Central memory CD8-positive, alpha-beta T cell (primary cell): ENCODE measurements at regions not wholly inside any gene's neighbourhood (a gene's known extent, or its start where the extent isn't known, plus 50 kb on each side); places are given as distances from the start of the nearest gene placed in this dataset.

Source experiments
- ATAC-seq: fragments of 150-1000 bp; cut with Tn5 transposase; replicated peaks from 2 replicates; pipeline ENCODE4 v1.10.0; 2022; ENCODE audit warnings: mild to moderate bottlenecking, moderate FRiP score, moderate number of reproducible peaks; ENCODE audit not compliant: poor library complexity, severe bottlenecking; ENCODE audit errors: extremely low read depth
- DNase-seq, 2 donors: peaks; one replicate each; pipeline ENCODE4 v3.0.0; 2021; ENCODE audit warnings: low spot score in 2 of 2
- H3K27ac Mint-ChIP-seq: one replicate; pipeline ENCODE4 v1.8.0; 2022; ENCODE audit warnings: low read depth, mild to moderate bottlenecking, moderate library complexity, mixed read lengths
- H3K27me3 Mint-ChIP-seq: one replicate; pipeline ENCODE4 v1.8.0; 2022; ENCODE audit warnings: mixed read lengths
- H3K36me3 Mint-ChIP-seq: one replicate; pipeline ENCODE4 v1.8.0; 2022; ENCODE audit warnings: mild to moderate bottlenecking, moderate library complexity, mixed read lengths; ENCODE audit not compliant: insufficient read depth
- H3K4me1 Mint-ChIP-seq: one replicate; pipeline ENCODE4 v1.8.0; 2022; ENCODE audit warnings: mixed read lengths
- H3K4me3 Mint-ChIP-seq: one replicate; pipeline ENCODE4 v1.8.0; 2022; ENCODE audit warnings: mild to moderate bottlenecking, moderate library complexity, mixed read lengths
- H3K9me3 Mint-ChIP-seq: one replicate; pipeline ENCODE4 v1.8.0; 2022; ENCODE audit warnings: mixed read lengths

DNA sequence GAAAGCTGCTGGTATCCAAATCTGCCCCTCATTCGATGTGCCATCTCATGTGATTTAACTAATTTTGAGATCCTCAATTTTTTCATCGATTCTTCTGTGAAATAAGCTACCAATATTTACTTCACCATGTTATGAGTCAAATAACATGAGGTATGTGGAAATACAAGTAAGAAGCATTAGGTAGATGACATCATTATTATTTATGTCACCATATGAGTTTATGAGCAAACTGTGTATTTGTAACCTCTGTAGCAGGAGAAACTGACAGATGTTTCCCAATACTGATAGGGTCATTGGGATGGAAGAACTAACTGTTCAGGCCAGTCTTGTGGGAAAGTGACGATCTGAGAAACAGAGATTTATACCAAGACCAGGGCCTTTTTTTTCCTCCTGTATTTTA lies 229.4 kb upstream of the GOT2 start:
- H3K27ac Mint-ChIP-seq: no peak overlapping the region
- H3K4me3 Mint-ChIP-seq: no peak overlapping the region
- no peaks in the 10 kb centered on the region for H3K27me3 Mint-ChIP-seq
- H3K4me1 Mint-ChIP-seq: no peaks in the 10 kb centered on the region
- H3K36me3 Mint-ChIP-seq: no peaks in the 10 kb centered on the region
- peaks cover 4% of the 10 kb centered on the region for H3K9me3 Mint-ChIP-seq
- no peak for DNase-seq
- ATAC-seq: no peak

DNA sequence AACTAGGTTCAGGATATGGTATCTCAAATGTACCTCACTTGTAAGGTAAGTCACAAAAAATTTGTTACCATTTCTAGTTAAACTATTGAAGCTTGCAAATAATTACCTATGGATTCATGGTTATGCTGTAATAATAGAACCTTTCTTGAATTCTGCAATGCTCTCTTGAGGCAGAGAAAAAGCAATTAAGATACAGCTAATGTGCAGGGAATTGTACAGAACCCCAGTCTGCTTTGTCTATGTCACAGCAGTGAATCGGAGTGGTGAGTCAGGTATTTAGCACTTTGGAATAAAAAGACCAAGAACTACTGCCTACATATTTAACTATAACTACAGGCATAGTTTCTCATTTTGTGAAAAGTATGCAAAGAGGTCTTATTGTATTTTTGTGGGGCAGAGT lies 228.7 kb upstream of the GOT2 start:
- no peaks in the 10 kb centered on the region for H3K4me1 Mint-ChIP-seq
- H3K27ac Mint-ChIP-seq: no peak overlapping the region
- ATAC-seq: no peak
- H3K9me3 Mint-ChIP-seq: peaks cover 4% of the 10 kb centered on the region
- H3K36me3 Mint-ChIP-seq: no peaks in the 10 kb centered on the region
- H3K4me3 Mint-ChIP-seq: no peak overlapping the region
- DNase-seq: no peak
- no peaks in the 10 kb centered on the region for H3K27me3 Mint-ChIP-seq

DNA sequence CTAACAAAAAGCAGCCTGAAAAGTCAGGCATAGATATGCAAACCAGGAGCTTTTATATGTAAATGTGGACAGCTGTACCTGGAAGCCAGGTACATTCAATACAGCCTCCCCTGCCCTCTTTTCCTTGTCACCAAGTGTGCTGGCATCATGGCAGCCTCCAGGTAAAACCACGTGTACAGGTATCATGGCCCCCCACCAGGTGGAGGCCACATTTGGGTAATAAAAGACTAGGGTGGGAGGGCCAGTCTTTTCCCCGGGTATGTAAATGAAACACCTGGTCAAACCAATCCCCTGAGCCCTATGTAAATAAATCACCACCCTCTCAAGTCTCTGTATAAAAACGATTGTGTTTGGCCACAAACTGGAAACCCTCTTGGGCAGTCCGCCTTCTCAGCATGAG lies 226.4 kb upstream of the GOT2 start:
- H3K9me3 Mint-ChIP-seq: peaks cover 4% of the 10 kb centered on the region
- H3K4me1 Mint-ChIP-seq: no peaks in the 10 kb centered on the region
- no peak overlapping the region for H3K27ac Mint-ChIP-seq
- no peaks in the 10 kb centered on the region for H3K27me3 Mint-ChIP-seq
- ATAC-seq: no peak
- H3K4me3 Mint-ChIP-seq: no peak overlapping the region
- no peak for DNase-seq
- H3K36me3 Mint-ChIP-seq: no peaks in the 10 kb centered on the region

DNA sequence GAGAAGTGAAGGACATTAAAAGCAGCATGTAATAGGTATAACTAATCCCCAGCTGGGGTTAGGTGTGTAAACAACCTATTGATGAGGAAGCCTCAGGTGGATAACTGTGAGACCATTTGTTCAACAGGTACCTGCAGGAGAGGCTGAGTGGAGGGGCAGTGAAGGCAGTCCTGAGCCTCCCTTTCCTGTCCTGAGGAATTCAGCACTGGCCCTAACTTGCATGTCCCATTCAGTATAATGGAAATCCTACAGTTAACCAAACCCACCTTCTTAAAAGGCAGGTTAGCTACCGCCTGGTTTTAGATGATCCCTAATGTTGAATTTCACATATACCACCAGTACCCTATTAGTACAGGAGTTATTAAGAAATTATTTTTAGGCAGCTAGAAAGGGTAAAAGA lies 225.9 kb upstream of the GOT2 start:
- no peaks in the 10 kb centered on the region for H3K27me3 Mint-ChIP-seq
- H3K4me1 Mint-ChIP-seq: no peaks in the 10 kb centered on the region
- peaks cover 4% of the 10 kb centered on the region for H3K9me3 Mint-ChIP-seq
- H3K27ac Mint-ChIP-seq: no peak overlapping the region
- no peaks in the 10 kb centered on the region for H3K36me3 Mint-ChIP-seq
- DNase-seq (no peak), ATAC-seq (no peak)
- H3K4me3 Mint-ChIP-seq: no peak overlapping the region

DNA sequence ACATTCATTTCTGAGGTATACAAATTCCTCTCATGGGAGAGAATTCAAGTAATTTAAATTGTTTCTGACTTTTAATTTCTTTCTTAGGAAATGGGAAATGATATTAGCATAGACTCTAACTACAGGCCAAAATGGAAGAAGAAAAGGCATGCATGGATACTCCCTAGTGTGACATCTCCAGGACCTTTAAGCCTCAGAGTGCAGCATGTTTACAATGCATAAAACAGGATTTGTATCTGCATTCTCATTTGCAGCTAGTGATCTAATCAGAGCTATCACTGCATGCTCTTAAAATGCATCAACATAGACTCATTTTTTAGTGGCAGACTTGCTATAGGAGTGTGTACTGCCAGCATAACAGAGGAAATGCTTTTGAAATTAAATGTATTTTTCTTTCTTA lies 224.6 kb upstream of the GOT2 start:
- ATAC-seq (no peak), DNase-seq (no peak)
- Mint-ChIP-seq H3K9me3 (peaks cover 4% of the 10 kb centered on the region), H3K36me3 (no peaks in the 10 kb centered on the region), H3K4me1 (no peaks in the 10 kb centered on the region), H3K27ac (no peak overlapping the region), H3K4me3 (no peak overlapping the region), H3K27me3 (no peaks in the 10 kb centered on the region)

DNA sequence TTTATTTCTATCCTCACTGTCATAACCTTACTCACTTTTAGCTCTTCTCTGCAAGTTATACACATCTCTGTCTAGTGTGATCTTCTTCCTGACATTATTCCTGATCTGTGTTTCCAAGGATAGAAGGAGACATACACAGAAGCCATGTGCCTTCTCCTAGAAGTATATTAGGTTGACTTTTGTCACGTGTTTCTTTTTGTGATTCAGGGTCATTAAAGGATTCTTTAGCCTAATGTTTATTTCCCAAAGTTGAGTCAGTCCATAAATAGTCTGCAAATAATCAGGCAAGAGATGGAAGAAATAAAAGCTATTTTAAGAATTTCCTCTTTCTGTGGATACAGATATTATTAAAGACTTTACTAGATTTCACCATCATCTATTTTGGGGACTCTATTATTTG lies 214.1 kb upstream of the GOT2 start:
- DNase-seq (no peak), ATAC-seq (no peak)
- no peaks in the 10 kb centered on the region for H3K27me3 Mint-ChIP-seq
- H3K27ac Mint-ChIP-seq: no peak overlapping the region
- no peaks in the 10 kb centered on the region for H3K36me3 Mint-ChIP-seq
- peaks cover 10% of the 10 kb centered on the region for H3K9me3 Mint-ChIP-seq
- H3K4me1 Mint-ChIP-seq: no peaks in the 10 kb centered on the region
- no peak overlapping the region for H3K4me3 Mint-ChIP-seq

DNA sequence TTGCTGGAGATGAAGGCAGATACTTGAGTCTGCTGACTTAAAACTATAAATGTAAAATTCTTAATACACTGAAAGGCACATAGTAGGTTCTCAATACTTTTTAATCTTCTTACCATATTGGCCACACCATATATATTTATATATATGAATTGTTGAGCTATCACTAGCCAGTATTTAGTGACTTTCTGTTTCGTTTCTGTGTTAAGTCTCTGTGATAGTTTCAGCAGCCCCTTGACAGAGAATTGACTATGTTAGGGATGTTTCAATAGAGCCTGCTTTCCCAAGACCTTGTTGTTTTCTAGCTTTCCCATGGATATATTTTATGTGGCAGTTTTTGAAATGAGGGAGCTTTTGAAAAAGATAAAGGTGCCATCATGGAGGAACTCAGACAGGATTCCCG lies 206.5 kb upstream of the GOT2 start:
- Mint-ChIP-seq H3K27ac (no peak overlapping the region), H3K36me3 (no peaks in the 10 kb centered on the region), H3K4me1 (no peaks in the 10 kb centered on the region), H3K4me3 (no peak overlapping the region), H3K9me3 (no peaks in the 10 kb centered on the region), H3K27me3 (no peaks in the 10 kb centered on the region)
- no peak for ATAC-seq
- no peak for DNase-seq

DNA sequence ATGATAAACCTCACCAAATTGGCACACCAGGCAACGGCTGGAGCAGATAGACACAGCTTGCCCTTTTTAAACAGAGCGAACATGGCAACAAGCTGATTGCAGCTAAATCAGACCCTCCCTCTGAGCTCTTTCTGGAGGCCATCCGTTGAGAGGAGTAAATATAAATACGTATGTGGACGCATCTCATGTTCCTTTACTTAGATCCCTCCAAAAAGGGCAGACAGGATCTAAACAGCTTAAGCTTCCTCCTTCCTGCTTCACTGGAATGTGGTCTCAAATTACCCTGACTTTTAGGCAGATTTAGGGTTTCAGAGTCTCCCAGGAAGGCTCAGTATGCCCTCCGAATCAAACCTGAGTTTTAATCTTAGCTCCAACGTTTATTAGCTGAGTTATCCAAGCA lies 204.7 kb upstream of the GOT2 start:
- Mint-ChIP-seq H3K4me3 (no peak overlapping the region), H3K9me3 (peaks cover 5% of the 10 kb centered on the region), H3K4me1 (no peaks in the 10 kb centered on the region), H3K27ac (no peak overlapping the region), H3K27me3 (no peaks in the 10 kb centered on the region), H3K36me3 (no peaks in the 10 kb centered on the region)
- no peak for DNase-seq
- ATAC-seq: no peak

DNA sequence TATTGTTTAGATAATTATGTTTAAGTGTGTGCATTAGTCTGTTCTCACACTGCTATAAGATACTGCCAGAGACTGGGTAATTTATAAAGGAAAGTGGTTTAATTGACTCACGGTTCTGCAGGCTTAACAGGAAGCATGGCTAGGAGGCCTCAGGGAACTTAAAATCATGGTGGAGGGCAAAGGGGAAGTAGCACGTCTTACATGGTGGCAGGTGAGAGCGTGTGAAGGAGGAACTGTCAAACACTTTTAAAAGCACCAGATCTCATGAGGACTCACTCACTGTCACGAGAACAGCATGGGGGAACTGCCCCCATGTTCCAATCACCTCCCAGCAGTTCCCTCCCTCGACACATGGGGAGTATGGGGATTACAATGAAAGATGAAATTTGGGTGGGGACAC lies 203.5 kb upstream of the GOT2 start:
- Mint-ChIP-seq H3K36me3 (no peaks in the 10 kb centered on the region), H3K9me3 (peaks cover 10% of the 10 kb centered on the region), H3K4me1 (no peaks in the 10 kb centered on the region), H3K27ac (no peak overlapping the region), H3K4me3 (no peak overlapping the region), H3K27me3 (no peaks in the 10 kb centered on the region)
- DNase-seq (no peak), ATAC-seq (no peak)

DNA sequence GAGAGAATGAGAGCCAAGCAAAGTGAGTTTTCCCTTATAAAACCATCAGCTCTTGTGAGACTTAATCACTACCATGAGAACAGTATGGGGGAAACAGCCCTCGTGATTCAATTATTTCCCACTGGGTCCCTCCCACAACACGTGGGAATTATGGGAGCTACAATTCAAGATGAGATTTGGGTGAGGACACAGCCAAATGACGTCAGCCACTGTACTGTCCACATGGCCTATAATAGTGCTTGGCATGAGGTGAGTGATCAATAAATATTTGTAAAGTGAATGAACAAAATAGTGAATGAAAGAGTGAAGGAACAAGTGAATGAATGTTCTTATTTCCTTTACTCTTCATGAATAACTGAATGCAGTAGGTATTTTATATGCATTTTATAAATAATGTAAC lies 199.1 kb upstream of the GOT2 start:
- Mint-ChIP-seq H3K4me3 (no peak overlapping the region), H3K36me3 (peaks cover 2% of the 10 kb centered on the region), H3K27ac (no peak overlapping the region), H3K9me3 (peaks cover 10% of the 10 kb centered on the region), H3K4me1 (no peaks in the 10 kb centered on the region), H3K27me3 (no peaks in the 10 kb centered on the region)
- ATAC-seq (no peak), DNase-seq (no peak)

DNA sequence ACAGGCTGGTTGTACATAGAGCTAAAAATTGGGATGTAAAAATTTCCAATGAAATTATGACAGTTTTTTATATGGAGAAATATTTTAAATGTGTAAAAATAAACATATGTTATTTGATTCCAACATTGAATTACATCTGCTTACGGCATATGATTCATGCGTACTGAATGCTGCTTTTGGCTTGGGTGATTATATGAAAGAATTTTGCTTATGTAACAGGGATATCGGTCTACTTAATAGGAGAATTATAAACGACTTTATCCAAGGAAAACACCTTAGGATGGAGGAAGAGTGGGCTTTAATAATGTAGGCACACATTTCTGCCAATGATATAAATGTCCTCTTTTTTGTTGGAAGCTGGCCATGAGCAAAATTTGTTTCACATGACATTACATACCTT lies 197.3 kb upstream of the GOT2 start:
- no peak for DNase-seq
- no peak for ATAC-seq
- Mint-ChIP-seq H3K9me3 (peaks cover 10% of the 10 kb centered on the region), H3K36me3 (peaks cover 2% of the 10 kb centered on the region), H3K27ac (no peak overlapping the region), H3K27me3 (no peaks in the 10 kb centered on the region), H3K4me1 (no peaks in the 10 kb centered on the region), H3K4me3 (no peak overlapping the region)

DNA sequence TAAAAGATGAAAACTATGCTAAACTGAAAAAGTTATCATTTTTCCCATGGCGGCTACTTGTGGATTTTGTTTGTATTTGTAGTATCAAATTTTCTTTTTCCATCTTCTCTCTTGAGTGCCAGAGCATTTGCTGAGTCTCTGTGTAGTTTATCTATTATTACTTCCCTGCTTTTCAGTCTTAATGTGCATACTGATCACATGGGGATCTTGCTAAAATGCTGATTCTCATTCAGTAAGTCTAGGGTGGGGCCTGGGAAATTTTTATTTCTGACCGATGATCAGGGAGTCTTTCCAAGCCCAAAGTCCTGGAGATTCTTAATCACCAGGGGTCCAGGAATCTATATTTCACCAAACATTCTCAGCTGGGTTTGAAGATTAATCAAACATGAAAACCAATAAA lies 189.0 kb upstream of the GOT2 start:
- Mint-ChIP-seq H3K4me3 (no peak overlapping the region), H3K36me3 (peaks cover 2% of the 10 kb centered on the region), H3K27me3 (no peaks in the 10 kb centered on the region), H3K4me1 (no peaks in the 10 kb centered on the region), H3K27ac (no peak overlapping the region), H3K9me3 (peaks cover 4% of the 10 kb centered on the region)
- ATAC-seq (no peak), DNase-seq (no peak)

DNA sequence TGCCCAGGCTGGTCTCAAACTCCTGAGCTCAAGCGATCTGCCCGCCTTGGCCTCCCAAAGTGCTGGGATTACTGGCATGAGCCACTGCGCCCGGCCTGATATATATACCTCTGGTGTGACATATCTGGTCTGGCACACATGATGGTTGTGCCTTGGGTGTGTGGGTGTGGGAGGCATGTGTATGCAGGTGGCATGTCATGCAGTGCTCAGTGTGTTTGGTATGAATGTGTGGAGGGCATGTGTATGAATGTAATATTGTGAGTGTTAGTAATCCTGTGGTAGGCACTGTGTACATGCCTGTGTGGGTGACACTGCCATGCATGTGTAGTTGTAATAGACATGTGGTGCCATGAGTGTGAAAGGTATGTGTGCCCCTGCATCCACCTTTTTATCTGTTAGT lies 179.3 kb upstream of the GOT2 start:
- Mint-ChIP-seq H3K4me3 (no peak overlapping the region), H3K36me3 (no peaks in the 10 kb centered on the region), H3K27ac (no peak overlapping the region), H3K9me3 (peaks cover 9% of the 10 kb centered on the region), H3K4me1 (no peaks in the 10 kb centered on the region), H3K27me3 (no peaks in the 10 kb centered on the region)
- ATAC-seq (no peak), DNase-seq (no peak)

DNA sequence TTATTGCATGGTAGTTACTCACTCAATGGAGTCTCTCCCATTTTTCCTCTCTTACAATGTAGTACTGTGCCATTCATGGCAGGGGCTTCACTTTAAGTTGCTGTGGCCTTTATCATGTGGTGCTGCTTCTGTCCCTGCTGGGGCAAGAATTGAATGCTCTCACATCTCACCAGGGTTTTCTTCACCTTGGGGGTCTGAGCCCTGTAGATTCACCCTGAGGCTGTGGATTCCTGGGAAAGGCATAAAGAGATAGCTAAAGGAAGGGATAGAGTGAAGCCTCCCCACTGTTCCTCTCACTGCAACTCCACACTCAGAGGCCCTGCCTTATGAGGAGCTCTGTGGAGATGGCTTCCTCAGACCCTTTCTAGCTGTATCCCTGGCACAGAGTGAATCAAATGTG lies 178.5 kb upstream of the GOT2 start:
- ATAC-seq: no peak
- Mint-ChIP-seq H3K4me3 (no peak overlapping the region), H3K27me3 (no peaks in the 10 kb centered on the region)

More for the DNA sequence above, 178.5 kb upstream of the GOT2 start:
- no peaks in the 10 kb centered on the region for H3K4me1 Mint-ChIP-seq
- peaks cover 6% of the 10 kb centered on the region for H3K9me3 Mint-ChIP-seq
- no peak overlapping the region for H3K27ac Mint-ChIP-seq
- H3K36me3 Mint-ChIP-seq: no peaks in the 10 kb centered on the region
- no peak for DNase-seq
